Epidermal melanocyte (primary cell): ENCODE measurements at regions not wholly inside any gene's neighbourhood (a gene's known extent, or its start where the extent isn't known, plus 50 kb on each side); places are given as distances from the start of the nearest gene placed in this dataset.
"Not testable (repeated sequence)": the region's sequence is repeated elsewhere in the genome, so short reads cannot be mapped to it uniquely, and the experiment has no call there.

Experiments
- DNase-seq: peaks from one replicate; pipeline ENCODE4 v3.0.0; 2011; ENCODE audit warnings: low spot score; ENCODE audit not compliant: insufficient read length

- DNase-seq = no peak
These were observed 696.5 kb upstream of the BCHE start for GRCh38 chr3:166533740-166534139.

- no peak for DNase-seq
These were observed 694.5 kb upstream of the BCHE start for GRCh38 chr3:166531730-166532129.

DNA sequence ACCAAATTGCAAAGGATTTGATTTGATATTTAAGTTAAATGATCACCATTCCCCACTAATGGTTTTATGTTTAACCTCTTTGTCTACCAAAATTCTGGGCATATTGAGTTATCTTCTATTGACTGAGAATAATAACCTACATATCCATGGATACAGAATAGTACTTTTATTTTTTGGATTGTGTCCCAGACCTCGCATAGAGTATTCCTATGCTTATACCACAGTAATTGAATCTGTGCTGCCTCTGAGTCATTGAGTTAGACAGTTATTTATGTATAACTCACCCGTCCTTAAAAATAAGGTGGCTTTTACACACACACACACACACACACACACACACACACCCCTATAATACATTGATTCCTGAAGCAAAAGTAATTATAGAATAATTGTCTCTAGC is 690.1 kb upstream of the BCHE start:
- no peak for DNase-seq

GRCh38 chr3:166526881-166527280 is 689.7 kb upstream of the BCHE start:
- DNase-seq = no peak

- no peak for DNase-seq
These were observed 684.8 kb upstream of the BCHE start for GRCh38 chr3:166522017-166522416.

- DNase-seq = no peak
These were observed 682.2 kb upstream of the BCHE start for GRCh38 chr3:166519443-166519842.

GRCh38 chr3:166518040-166518439 is 680.8 kb upstream of the BCHE start:
- DNase-seq = no peak

DNA sequence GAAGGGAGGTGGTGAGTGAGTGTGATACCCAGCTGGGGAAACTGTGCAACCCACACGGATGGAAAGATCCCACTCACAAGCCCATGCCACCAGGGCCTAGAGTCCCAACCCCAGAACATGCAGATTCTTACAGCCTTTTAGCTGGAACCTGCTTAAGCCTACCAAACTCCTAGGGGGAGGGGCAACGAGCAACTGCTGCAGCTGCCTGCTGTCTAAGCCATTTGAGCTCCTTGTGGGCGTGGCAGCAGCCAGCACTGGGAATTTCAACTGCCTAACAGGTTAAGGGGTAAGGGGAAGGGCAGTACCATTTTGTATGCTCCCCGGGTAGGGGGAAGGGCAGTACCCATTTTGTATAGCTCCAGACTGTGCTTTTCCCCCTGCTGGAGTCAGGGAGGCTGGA is 673.2 kb upstream of the BCHE start:
- no peak for DNase-seq

DNA sequence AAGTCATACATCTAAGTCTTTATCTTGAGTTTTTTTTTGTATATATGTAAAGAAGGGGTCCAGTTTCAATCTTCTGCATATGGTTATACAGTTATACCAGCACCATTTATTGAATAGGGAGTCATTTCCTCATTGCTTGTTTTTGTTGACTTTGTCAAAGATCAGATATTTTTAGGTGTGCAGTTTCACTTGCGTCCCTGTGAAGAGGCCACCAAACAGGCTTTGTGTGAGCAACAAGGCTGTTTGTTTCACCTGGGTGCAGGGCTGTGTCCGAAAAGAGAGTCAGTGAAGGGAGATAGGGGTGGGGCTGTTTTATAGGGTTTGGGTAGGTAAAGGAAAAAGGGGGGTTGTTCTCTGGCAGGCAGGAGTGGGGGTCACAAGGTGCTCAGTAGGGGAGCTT is 663.2 kb upstream of the BCHE start:
- DNase-seq = not testable (repeated sequence)

DNA sequence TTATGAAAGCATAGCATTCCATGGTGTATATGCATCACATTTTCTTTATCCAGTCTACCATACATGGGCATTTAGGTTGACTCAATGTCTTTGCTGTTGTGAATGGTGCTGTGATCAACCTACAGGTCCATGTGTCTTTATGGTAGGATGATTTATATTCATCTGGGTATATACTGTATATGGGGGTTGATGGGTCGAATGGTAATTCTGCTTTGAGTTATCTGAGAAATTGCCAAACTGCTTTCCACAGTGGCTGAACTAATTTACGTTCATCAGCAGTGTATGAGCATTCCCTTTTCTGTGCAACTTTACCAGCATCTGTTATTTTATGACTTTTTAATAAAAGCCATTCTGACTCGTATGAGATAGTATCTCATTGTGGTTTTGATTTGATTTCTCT is 662.4 kb upstream of the BCHE start:
- no peak for DNase-seq

GRCh38 chr3:166498446-166498845 is 661.2 kb upstream of the BCHE start:
- no peak for DNase-seq

DNA sequence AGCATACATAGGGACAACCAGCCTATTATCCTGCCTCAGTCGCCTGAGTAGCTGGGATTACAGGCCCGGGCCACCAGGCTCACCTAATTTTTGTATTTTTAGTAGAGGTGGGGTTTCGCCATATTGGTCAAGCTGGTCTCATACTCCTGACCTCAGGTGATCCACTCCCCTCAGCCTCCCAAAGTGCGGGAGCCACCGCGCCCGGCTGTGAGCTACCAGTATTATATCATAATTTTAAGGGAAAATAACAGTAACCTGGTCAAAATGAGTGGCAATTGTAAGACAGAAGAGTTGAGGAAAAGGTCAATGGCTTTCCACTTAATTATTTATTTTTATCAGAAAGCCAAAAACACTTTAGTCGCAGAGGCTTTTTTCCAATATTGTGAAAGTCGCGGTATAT is 652.6 kb upstream of the BCHE start:
- DNase-seq = no peak

DNA sequence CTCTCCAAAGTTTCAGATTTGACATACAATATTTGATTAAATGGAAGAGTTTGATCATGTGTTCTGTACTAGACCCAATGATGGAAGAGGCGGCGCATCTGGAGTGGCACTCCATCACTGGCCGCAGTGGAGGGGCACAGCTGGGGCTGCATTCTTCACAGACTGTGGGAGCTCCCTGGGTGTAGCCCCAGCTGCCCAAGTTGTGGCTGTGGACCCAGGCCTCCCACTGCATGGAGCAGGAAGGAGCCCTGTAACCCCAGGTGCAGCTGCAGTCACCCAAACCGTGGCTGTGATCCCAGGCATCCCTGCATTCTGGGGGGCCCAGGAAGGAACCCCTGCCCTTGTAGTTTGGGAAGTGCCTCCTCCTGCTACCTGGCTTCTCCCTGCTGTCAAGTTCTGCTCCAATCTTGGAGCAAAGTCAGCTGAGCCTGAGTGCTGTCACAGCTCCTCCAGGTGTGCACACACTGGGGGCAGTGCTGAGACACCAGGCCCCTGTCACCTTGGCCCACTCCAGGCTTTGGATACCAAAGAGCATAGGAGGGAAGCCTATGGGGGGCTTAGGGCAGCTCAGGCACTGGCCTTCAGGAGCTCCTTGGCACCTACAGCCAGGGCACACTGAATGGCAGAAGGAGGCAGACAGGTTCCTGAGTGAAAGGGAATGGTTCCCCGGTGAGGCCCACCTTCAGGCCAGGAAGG is 651.9 kb upstream of the BCHE start:
- DNase-seq = no peak

- DNase-seq = no peak
These were observed 647.2 kb upstream of the BCHE start for GRCh38 chr3:166484470-166484869.

DNA sequence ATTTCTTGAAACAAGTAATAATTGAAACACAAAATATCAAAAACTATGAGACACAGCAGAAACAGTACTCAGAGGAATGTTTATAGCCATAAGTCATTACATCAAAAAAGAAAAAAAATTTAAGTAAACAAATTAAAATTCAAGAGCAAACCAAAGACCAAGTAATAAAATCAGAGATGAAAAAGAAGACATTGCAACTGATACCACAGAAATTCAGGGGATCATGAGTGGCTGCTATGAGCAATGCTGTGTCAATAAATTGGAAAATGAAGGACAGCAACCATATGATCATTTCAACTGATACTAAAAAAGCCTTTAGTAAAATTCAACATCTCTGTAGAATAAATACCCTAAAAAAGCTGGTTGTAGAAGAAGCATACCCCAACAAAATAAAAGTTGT is 644.1 kb upstream of the BCHE start:
- no peak for DNase-seq

GRCh38 chr3:166478356-166478755 is 641.1 kb upstream of the BCHE start:
- no peak for DNase-seq

- no peak for DNase-seq
These were observed 636.3 kb upstream of the BCHE start for GRCh38 chr3:166473501-166473900.

DNA sequence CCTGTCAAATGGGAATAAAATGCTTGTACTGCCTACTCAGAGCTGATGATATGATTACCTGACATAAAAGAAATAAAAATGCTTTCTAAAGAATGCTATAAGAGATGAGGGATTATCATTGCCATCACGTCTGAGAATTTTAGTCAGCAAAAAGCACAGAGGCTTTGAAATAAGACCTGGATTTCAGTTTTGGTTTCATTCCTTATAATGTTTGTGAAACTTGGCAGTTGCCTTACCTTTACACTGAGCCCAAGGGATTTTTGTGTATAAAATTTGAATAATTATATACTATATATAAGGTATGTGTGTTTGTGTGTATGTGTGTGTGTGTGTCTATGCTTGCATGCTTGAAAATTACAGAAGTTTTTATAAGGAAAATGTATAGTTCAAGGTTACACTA is 634.8 kb upstream of the BCHE start:
- no peak for DNase-seq

- DNase-seq = no peak
These were observed 634.0 kb upstream of the BCHE start for GRCh38 chr3:166471074-166471767.

GRCh38 chr3:166462891-166463470 is 625.8 kb upstream of the BCHE start:
- no peak for DNase-seq

- no peak for DNase-seq
These were observed 624.4 kb upstream of the BCHE start for GRCh38 chr3:166461626-166462025.

DNA sequence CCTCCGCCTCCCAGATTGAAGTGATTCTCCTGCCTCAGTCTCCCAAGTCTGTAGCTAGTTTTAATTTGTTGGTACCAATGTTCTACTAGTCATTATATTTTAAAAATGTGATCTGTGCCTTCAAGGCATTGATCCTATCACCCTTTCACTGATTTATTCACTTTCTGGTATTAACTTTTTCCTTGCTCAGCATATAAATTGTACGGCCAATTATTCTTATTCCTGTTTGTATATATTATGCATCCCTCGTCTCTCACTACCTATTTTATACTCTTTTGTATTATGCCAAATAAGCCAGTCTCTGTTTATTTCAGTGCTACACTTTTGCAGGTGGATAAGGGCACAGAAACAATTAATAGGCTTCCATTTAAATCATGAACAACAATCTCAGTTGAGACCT is 620.2 kb upstream of the BCHE start:
- DNase-seq = no peak

DNA sequence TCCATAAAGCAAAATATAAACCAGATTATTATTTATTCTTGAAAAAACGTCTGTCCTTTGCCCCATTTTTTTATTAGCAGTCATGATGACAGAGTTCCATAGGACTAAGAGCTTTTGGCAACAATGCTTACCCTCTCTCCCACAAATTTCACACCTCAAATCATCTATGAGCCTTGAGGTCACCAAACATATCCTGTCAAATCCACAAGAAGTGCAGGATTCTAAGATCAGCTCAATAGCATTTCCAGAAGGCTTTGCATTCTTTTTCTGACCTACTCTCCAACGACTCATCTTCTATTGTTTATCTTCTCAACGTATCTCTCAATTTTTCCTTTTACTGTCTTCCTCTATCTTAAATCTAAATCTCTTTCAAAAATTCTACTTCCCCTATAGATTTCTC is 619.1 kb upstream of the BCHE start:
- no peak for DNase-seq
